GM21367 (cell line): ENCODE measurements at regions not wholly inside any gene's neighbourhood (a gene's known extent, or its start where the extent isn't known, plus 50 kb on each side); places are given as distances from the start of the nearest gene placed in this dataset.
"Not testable (repeated sequence)": the region's sequence is repeated elsewhere in the genome, so short reads cannot be mapped to it uniquely, and the experiment has no call there.

Source experiments
- ATAC-seq: cut with Tn5 transposase; IDR thresholded peaks from one replicate; pipeline ENCODE4 v1.9.1; 2021; ENCODE audit not compliant: unreplicated experiment

- no peak for ATAC-seq
Observed at GRCh38 chr1:4462831-4463484, 191.5 kb upstream of the AJAP1 start.

GRCh38 chr1:4463631-4464030, 190.8 kb upstream of the AJAP1 start:
- no peak for ATAC-seq

- no peak for ATAC-seq
Observed at GRCh38 chr1:4464478-4464877, 189.9 kb upstream of the AJAP1 start.

- no peak for ATAC-seq
Observed at GRCh38 chr1:4467241-4467640, 187.2 kb upstream of the AJAP1 start.

GRCh38 chr1:4468386-4468785, 186.0 kb upstream of the AJAP1 start:
- ATAC-seq = no peak

- ATAC-seq = no peak
Observed at GRCh38 chr1:4468804-4469514, 185.4 kb upstream of the AJAP1 start.

- no peak for ATAC-seq
Observed at GRCh38 chr1:4476394-4476793, 178.0 kb upstream of the AJAP1 start.

- ATAC-seq = no peak
Observed at GRCh38 chr1:4481451-4481850, 173.0 kb upstream of the AJAP1 start.

GRCh38 chr1:4482526-4482925, 171.9 kb upstream of the AJAP1 start:
- no peak for ATAC-seq

GRCh38 chr1:4483021-4483625, 171.3 kb upstream of the AJAP1 start:
- no peak for ATAC-seq

- ATAC-seq = no peak
Observed at GRCh38 chr1:4485398-4485797, 169.0 kb upstream of the AJAP1 start.

- no peak for ATAC-seq
Observed at GRCh38 chr1:4485878-4486277, 168.5 kb upstream of the AJAP1 start.

- ATAC-seq = no peak
Observed at GRCh38 chr1:4486408-4487120, 167.8 kb upstream of the AJAP1 start.

GRCh38 chr1:4488018-4488417, 166.4 kb upstream of the AJAP1 start:
- no peak for ATAC-seq

- no peak for ATAC-seq
Observed at GRCh38 chr1:4489486-4489885, 164.9 kb upstream of the AJAP1 start.

- not testable (repeated sequence) for ATAC-seq
Observed at GRCh38 chr1:4489992-4490391, 164.4 kb upstream of the AJAP1 start.

GRCh38 chr1:4494027-4494426, 160.4 kb upstream of the AJAP1 start:
- ATAC-seq = no peak

- no peak for ATAC-seq
Observed at GRCh38 chr1:4494558-4494957, 159.9 kb upstream of the AJAP1 start.

GRCh38 chr1:4495809-4496208, 158.6 kb upstream of the AJAP1 start:
- ATAC-seq = no peak

- ATAC-seq = no peak
Observed at GRCh38 chr1:4500441-4500840, 154.0 kb upstream of the AJAP1 start.

GRCh38 chr1:4506591-4506990, 147.8 kb upstream of the AJAP1 start:
- no peak for ATAC-seq

GRCh38 chr1:4509206-4509605, 145.2 kb upstream of the AJAP1 start:
- no peak for ATAC-seq
